Hepatocyte (in vitro differentiated cells): ENCODE measurements at regions not wholly inside any gene's neighbourhood (a gene's known extent, or its start where the extent isn't known, plus 50 kb on each side); places are given as distances from the start of the nearest gene placed in this dataset.

Experiments
- DNase-seq: peaks from one replicate; pipeline ENCODE4 v3.0.0-alpha.2; 2016; ENCODE audit warnings: low spot score
- H2AFZ ChIP-seq: fragments of 200-600 bp; sonication (generic); 2 replicates; pipeline ENCODE4 v1.6.0; 2016; ENCODE audit warnings: antibody characterized with exemption, mild to moderate bottlenecking
- H3K27ac ChIP-seq: fragments of 200-600 bp; sonication (generic); 2 replicates; pipeline ENCODE4 v1.5.1; 2016; ENCODE audit warnings: mild to moderate bottlenecking
- H3K27me3 ChIP-seq: fragments of 200-600 bp; sonication (generic); 2 replicates; pipeline ENCODE4 v1.6.1; 2016
- H3K36me3 ChIP-seq: fragments of 200-600 bp; sonication (generic); replicated peaks from 2 replicates; pipeline ENCODE4 v1.5.1; 2016; ENCODE audit warnings: low read depth; ENCODE audit not compliant: insufficient read depth
- H3K4me1 ChIP-seq: fragments of 200-600 bp; sonication (generic); 2 replicates; pipeline ENCODE4 v1.5.1; 2016; ENCODE audit warnings: mild to moderate bottlenecking, moderate library complexity; ENCODE audit not compliant: insufficient read depth
- H3K4me2 ChIP-seq: fragments of 200-600 bp; sonication (generic); 2 replicates; pipeline ENCODE4 v1.6.0; 2016
- H3K4me3 ChIP-seq: fragments of 200-600 bp; sonication (generic); 2 replicates; pipeline ENCODE4 v1.5.1; 2016; ENCODE audit warnings: mild to moderate bottlenecking
- H3K79me2 ChIP-seq: fragments of 200-600 bp; sonication (generic); 2 replicates; pipeline ENCODE4 v1.6.0; 2017; ENCODE audit warnings: mild to moderate bottlenecking
- H3K9me2 ChIP-seq: fragments of 200-600 bp; sonication (generic); replicated peaks from 2 replicates; pipeline ENCODE4 v1.6.0; 2017; ENCODE audit warnings: mild to moderate bottlenecking; ENCODE audit not compliant: insufficient read depth
- H3K9me3 ChIP-seq: fragments of 200-600 bp; sonication (generic); 2 replicates; pipeline ENCODE4 v1.5.1; 2016; ENCODE audit warnings: low read depth, mild to moderate bottlenecking
- H4K20me1 ChIP-seq: fragments of 200-600 bp; sonication (generic); 2 replicates; pipeline ENCODE4 v1.6.0; 2016; ENCODE audit warnings: mild to moderate bottlenecking; ENCODE audit not compliant: insufficient read depth, poor library complexity, severe bottlenecking
- EZH2 ChIP-seq: fragments of 200-600 bp; sonication (generic); IDR thresholded peaks from 2 replicates; pipeline ENCODE4 v1.6.1; 2016; ENCODE audit warnings: antibody characterized with exemption, mild to moderate bottlenecking, borderline replicate concordance
- EZH2phosphoT487 ChIP-seq: fragments of 200-600 bp; sonication (generic); IDR thresholded peaks from one replicate; pipeline ENCODE4 v1.6.1; 2018; ENCODE audit warnings: antibody characterized with exemption, mild to moderate bottlenecking, low read depth, moderate library complexity; ENCODE audit not compliant: unreplicated experiment, severe bottlenecking
- WGBS: methylation state at CpG from one replicate; pipeline ENCODE4 v1.1.6; 2016; ENCODE audit warnings: low lambda C conversion rate; ENCODE audit errors: missing lambda C conversion rate; 5-methylcytosine and 5-hydroxymethylcytosine counted together
- TF ChIP-seq, protein P1 (sequence below): fragments of 200-600 bp; sonication (generic); IDR thresholded peaks from 2 replicates; pipeline ENCODE4 v1.5.1; 2016; ENCODE audit warnings: antibody characterized with exemption, mild to moderate bottlenecking; ENCODE audit not compliant: poor library complexity

DNA sequence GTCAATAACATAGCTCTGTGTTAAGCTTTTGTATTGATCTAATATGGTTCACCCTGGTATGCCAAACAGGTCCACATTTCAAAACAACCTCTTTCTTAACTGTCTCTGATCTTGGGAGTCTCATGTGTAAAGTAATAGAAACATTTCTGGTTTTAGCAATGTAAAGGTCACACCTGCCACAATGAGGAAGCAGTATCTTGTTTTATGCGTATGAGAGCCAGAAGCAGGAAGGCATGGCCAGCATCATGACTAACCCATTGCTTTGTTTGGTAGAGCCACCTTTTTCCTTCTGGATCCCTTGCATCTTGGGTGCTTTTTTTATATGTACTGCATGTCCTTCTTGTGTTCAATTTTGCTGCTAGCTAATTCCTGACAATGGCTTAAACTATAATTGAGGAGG, 411.3 kb upstream of the SEMA3C start:
- no peaks in the 10 kb centered on the region for H3K9me2 ChIP-seq
- WGBS, result 85% methylated on average over 1 of the region's 1 CpG
- no peak overlapping the region for H3K4me3 ChIP-seq
- H3K4me2 ChIP-seq, result no peak overlapping the region
- DNase-seq, result no peak
- H3K9me3 ChIP-seq, result no peaks in the 10 kb centered on the region
- no peaks in the 10 kb centered on the region for H3K79me2 ChIP-seq
- no peak overlapping the region for H3K27ac ChIP-seq
- TF ChIP-seq EZH2phosphoT487 (no peak), EZH2 (no peak)
- TF ChIP-seq, protein P1, sequence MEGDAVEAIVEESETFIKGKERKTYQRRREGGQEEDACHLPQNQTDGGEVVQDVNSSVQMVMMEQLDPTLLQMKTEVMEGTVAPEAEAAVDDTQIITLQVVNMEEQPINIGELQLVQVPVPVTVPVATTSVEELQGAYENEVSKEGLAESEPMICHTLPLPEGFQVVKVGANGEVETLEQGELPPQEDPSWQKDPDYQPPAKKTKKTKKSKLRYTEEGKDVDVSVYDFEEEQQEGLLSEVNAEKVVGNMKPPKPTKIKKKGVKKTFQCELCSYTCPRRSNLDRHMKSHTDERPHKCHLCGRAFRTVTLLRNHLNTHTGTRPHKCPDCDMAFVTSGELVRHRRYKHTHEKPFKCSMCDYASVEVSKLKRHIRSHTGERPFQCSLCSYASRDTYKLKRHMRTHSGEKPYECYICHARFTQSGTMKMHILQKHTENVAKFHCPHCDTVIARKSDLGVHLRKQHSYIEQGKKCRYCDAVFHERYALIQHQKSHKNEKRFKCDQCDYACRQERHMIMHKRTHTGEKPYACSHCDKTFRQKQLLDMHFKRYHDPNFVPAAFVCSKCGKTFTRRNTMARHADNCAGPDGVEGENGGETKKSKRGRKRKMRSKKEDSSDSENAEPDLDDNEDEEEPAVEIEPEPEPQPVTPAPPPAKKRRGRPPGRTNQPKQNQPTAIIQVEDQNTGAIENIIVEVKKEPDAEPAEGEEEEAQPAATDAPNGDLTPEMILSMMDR, result no peak
- H2AFZ ChIP-seq, result no peak overlapping the region
- H3K36me3 ChIP-seq, result no peaks in the 10 kb centered on the region
- no peaks in the 10 kb centered on the region for H3K27me3 ChIP-seq
- peaks cover 5% of the 10 kb centered on the region for H3K4me1 ChIP-seq
- no peaks in the 10 kb centered on the region for H4K20me1 ChIP-seq

DNA sequence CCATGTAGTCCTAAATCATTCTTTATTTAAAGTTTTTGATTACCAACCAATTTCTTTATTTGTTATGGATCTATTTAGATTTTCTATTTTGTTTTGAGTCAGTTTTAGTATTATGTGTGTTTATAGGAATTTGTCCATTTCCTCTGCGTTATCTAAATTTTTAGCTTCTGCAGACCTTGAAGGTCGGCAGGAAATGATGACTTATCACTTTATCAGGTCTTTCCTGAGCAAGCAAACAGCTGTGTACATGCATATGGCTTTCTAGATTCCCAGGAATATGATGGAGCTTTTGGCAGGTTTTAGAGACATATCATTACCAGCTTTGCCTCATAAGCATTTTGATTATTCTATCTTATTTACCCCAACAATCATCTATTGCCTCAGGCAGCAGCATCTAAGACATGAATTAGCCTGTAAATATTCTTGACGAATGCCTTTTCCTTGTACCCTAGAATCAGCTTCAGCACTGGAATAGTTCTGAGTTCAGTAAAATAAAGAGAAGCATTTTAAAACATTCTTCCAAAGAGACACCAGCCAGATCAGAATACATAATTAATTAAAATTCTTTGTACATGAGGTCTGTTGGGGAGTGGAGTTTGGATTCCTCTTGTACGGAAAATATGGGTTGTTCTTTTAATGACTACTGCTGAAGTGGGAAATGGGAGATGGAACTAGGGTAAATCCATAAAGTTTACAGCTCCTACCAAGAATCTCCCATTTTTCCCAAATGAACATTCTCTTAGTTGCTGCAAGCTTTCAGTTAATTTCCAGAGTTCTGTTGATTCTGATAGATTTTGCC, 408.8 kb upstream of the SEMA3C start:
- no peak for DNase-seq
- Histone ChIP-seq H3K4me2 (no peak overlapping the region), H3K9me2 (no peaks in the 10 kb centered on the region), H3K36me3 (no peaks in the 10 kb centered on the region), H3K4me3 (no peak overlapping the region), H3K79me2 (no peaks in the 10 kb centered on the region), H4K20me1 (no peaks in the 10 kb centered on the region), H3K9me3 (no peaks in the 10 kb centered on the region), H3K27me3 (no peaks in the 10 kb centered on the region), H3K27ac (no peak overlapping the region), H3K4me1 (peaks cover 5% of the 10 kb centered on the region), H2AFZ (no peak overlapping the region)
- 74% methylated on average over 4 of the region's 4 CpGs for WGBS
- no peak for TF ChIP-seq EZH2phosphoT487

- Histone ChIP-seq H3K36me3 (no peaks in the 10 kb centered on the region), H3K9me3 (no peaks in the 10 kb centered on the region), H2AFZ (no peak overlapping the region), H3K9me2 (no peaks in the 10 kb centered on the region), H3K27ac (no peak overlapping the region), H3K4me2 (no peak overlapping the region), H3K4me3 (no peak overlapping the region), H4K20me1 (no peaks in the 10 kb centered on the region), H3K4me1 (no peaks in the 10 kb centered on the region), H3K79me2 (no peaks in the 10 kb centered on the region), H3K27me3 (no peaks in the 10 kb centered on the region)
- WGBS, result 59% methylated on average over 1 of the region's 1 CpG
- TF ChIP-seq EZH2 (no peak), EZH2phosphoT487 (no peak)
- TF ChIP-seq, protein P1, result no peak
- no peak for DNase-seq
Observed at GRCh38 chr7:81321949-81322348, 403.1 kb upstream of the SEMA3C start.

DNA sequence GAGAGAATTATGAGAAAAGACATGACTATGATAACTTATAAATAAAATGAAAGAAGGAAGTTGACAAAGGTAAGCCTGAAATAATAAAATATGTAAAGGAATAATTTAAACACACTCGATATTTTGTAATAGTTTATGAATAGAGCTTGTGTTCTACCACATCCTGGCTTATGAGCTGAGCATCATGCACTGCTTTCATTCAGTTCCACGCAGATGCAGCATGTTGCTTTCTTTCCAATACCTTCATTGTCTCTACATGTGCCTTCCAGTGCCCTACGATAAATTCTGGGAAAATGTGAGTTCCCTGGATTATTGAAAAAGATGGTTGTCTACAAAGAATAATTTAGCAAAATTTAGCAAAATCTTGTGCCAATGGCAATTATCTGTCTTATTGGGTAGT, 398.9 kb upstream of the SEMA3C start:
- Histone ChIP-seq H3K4me2 (no peak overlapping the region), H2AFZ (no peak overlapping the region), H3K9me2 (no peaks in the 10 kb centered on the region), H3K4me3 (no peak overlapping the region), H3K9me3 (no peaks in the 10 kb centered on the region), H3K27ac (no peak overlapping the region), H3K79me2 (no peaks in the 10 kb centered on the region), H3K27me3 (no peaks in the 10 kb centered on the region), H3K4me1 (no peaks in the 10 kb centered on the region), H4K20me1 (no peaks in the 10 kb centered on the region), H3K36me3 (no peaks in the 10 kb centered on the region)
- no peak for DNase-seq
- TF ChIP-seq EZH2 (no peak), EZH2phosphoT487 (no peak)
- TF ChIP-seq, protein P1, result no peak
- 86% methylated on average over 3 of the region's 3 CpGs for WGBS
